RWPE2 (cell line): ENCODE measurements at regions not wholly inside any gene's neighbourhood (a gene's known extent, or its start where the extent isn't known, plus 50 kb on each side); places are given as distances from the start of the nearest gene placed in this dataset.

Source experiments
- ATAC-seq: fragments of 200-7000 bp; cut with Tn5 transposase; 3 replicates; pipeline ENCODE4 v1.9.1; 2021; ENCODE audit warnings: low read depth
- DNase-seq: peaks from one replicate; pipeline ENCODE4 v3.0.0-alpha.2; 2020; ENCODE audit warnings: low spot score
- H3K27ac ChIP-seq: fragments of 450-650 bp; 2 replicates; pipeline ENCODE4 v1.5.1; 2017; ENCODE audit warnings: mild to moderate bottlenecking; ENCODE audit not compliant: poor library complexity, severe bottlenecking
- H3K27me3 ChIP-seq: fragments of 250-450 bp; sonication (Bioruptor Pico); 2 replicates; pipeline ENCODE4 v1.5.1; 2021; ENCODE audit warnings: mild to moderate bottlenecking, moderate library complexity; ENCODE audit not compliant: insufficient read depth, poor library complexity, severe bottlenecking
- H3K36me3 ChIP-seq: fragments of 250-450 bp; sonication (Bioruptor Pico); 2 replicates; pipeline ENCODE4 v1.5.1; 2020; ENCODE audit warnings: low read depth, mild to moderate bottlenecking, moderate library complexity
- H3K4me1 ChIP-seq: fragments of 250-450 bp; sonication (Bioruptor Pico); 2 replicates; pipeline ENCODE4 v1.5.1; 2021; ENCODE audit warnings: mild to moderate bottlenecking, moderate library complexity; ENCODE audit not compliant: insufficient read depth, poor library complexity, severe bottlenecking
- H3K4me3 ChIP-seq: fragments of 250-450 bp; sonication (Bioruptor Pico); 2 replicates; pipeline ENCODE4 v1.5.1; 2021; ENCODE audit warnings: mild to moderate bottlenecking, moderate library complexity; ENCODE audit not compliant: severe bottlenecking
- H3K9me3 ChIP-seq: fragments of 250-450 bp; sonication (Bioruptor Pico); 2 replicates; pipeline ENCODE4 v1.5.1; 2021; ENCODE audit warnings: mild to moderate bottlenecking, moderate library complexity; ENCODE audit not compliant: severe bottlenecking
- TF ChIP-seq, protein P1 (sequence below): fragments of 450-650 bp; IDR thresholded peaks from one replicate; pipeline ENCODE4 v1.5.1; 2017; ENCODE audit warnings: mild to moderate bottlenecking, moderate library complexity; ENCODE audit not compliant: poor library complexity, severe bottlenecking

GRCh38 chr1:239155466-239156091 lies 230.8 kb upstream of the CHRM3 start:
- ATAC-seq: no peak
- DNase-seq: no peak
- H3K27ac ChIP-seq: no peak overlapping the region
- no peaks in the 10 kb centered on the region for H3K4me1 ChIP-seq
- H3K36me3 ChIP-seq: no peaks in the 10 kb centered on the region
- no peaks in the 10 kb centered on the region for H3K9me3 ChIP-seq
- TF ChIP-seq, protein P1, sequence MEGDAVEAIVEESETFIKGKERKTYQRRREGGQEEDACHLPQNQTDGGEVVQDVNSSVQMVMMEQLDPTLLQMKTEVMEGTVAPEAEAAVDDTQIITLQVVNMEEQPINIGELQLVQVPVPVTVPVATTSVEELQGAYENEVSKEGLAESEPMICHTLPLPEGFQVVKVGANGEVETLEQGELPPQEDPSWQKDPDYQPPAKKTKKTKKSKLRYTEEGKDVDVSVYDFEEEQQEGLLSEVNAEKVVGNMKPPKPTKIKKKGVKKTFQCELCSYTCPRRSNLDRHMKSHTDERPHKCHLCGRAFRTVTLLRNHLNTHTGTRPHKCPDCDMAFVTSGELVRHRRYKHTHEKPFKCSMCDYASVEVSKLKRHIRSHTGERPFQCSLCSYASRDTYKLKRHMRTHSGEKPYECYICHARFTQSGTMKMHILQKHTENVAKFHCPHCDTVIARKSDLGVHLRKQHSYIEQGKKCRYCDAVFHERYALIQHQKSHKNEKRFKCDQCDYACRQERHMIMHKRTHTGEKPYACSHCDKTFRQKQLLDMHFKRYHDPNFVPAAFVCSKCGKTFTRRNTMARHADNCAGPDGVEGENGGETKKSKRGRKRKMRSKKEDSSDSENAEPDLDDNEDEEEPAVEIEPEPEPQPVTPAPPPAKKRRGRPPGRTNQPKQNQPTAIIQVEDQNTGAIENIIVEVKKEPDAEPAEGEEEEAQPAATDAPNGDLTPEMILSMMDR: no peak
- no peaks in the 10 kb centered on the region for H3K27me3 ChIP-seq
- H3K4me3 ChIP-seq: no peak overlapping the region

- H3K9me3 ChIP-seq: no peaks in the 10 kb centered on the region
- DNase-seq: no peak
- H3K4me1 ChIP-seq: no peaks in the 10 kb centered on the region
- H3K36me3 ChIP-seq: no peaks in the 10 kb centered on the region
- no peaks in the 10 kb centered on the region for H3K27me3 ChIP-seq
- H3K4me3 ChIP-seq: no peak overlapping the region
- TF ChIP-seq, protein P1: no peak
- H3K27ac ChIP-seq: no peak overlapping the region
- no peak for ATAC-seq
These were observed 234.4 kb upstream of the CHRM3 start for GRCh38 chr1:239151937-239152336.

GRCh38 chr1:239140968-239141367 lies 245.4 kb upstream of the CHRM3 start:
- Histone ChIP-seq H3K36me3 (no peaks in the 10 kb centered on the region), H3K27ac (no peak overlapping the region), H3K4me3 (no peak overlapping the region), H3K27me3 (no peaks in the 10 kb centered on the region), H3K4me1 (no peaks in the 10 kb centered on the region), H3K9me3 (no peaks in the 10 kb centered on the region)
- no peak for DNase-seq
- TF ChIP-seq, protein P1: no peak
- ATAC-seq: no peak

GRCh38 chr1:239139801-239140200 lies 246.6 kb upstream of the CHRM3 start:
- Histone ChIP-seq H3K36me3 (no peaks in the 10 kb centered on the region), H3K27ac (no peak overlapping the region), H3K4me3 (no peak overlapping the region), H3K4me1 (no peaks in the 10 kb centered on the region), H3K27me3 (no peaks in the 10 kb centered on the region), H3K9me3 (no peaks in the 10 kb centered on the region)
- TF ChIP-seq, protein P1: no peak
- DNase-seq (no peak), ATAC-seq (no peak)

GRCh38 chr1:239128541-239128940 lies 257.8 kb upstream of the CHRM3 start:
- no peak for DNase-seq
- no peaks in the 10 kb centered on the region for H3K27me3 ChIP-seq
- H3K4me1 ChIP-seq: no peaks in the 10 kb centered on the region
- no peaks in the 10 kb centered on the region for H3K9me3 ChIP-seq
- TF ChIP-seq, protein P1: no peak
- H3K4me3 ChIP-seq: no peak overlapping the region
- H3K27ac ChIP-seq: no peak overlapping the region
- no peak for ATAC-seq
- no peaks in the 10 kb centered on the region for H3K36me3 ChIP-seq
